Esophagus mucosa (tissue), 1 donor: ENCODE measurements at regions not wholly inside any gene's neighbourhood (a gene's known extent, or its start where the extent isn't known, plus 50 kb on each side); places are given as distances from the start of the nearest gene placed in this dataset.
"Not testable (repeated sequence)": the region's sequence is repeated elsewhere in the genome, so short reads cannot be mapped to it uniquely, and the experiment has no call there.

Experiments
- ATAC-seq: fragments of 200-7000 bp; cut with Tn5 transposase; one replicate; pipeline ENCODE4 v1.9.1; 2020
- donor health status: DM: yes; HTN: yes; CAD: no.

DNA sequence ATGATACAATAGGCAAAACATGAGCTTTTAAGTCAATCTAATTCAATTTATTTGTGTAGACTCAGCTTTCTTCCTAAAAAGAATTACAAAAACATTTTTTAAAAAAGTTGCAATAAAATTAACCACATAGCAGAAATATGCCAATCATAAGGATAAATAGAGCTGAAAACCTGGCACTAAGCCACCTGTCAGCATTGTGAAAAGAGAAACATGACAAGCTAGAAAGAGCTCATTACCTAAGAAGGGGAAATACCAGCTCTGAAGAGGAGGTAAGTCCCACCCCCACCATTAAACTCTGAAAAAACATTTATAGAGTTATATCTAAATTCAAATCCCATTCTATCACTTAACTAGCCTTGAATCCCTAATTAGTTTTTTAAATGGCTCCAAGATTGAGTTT, 372.9 kb downstream of the OSTF1 start:
- ATAC-seq: no peak

DNA sequence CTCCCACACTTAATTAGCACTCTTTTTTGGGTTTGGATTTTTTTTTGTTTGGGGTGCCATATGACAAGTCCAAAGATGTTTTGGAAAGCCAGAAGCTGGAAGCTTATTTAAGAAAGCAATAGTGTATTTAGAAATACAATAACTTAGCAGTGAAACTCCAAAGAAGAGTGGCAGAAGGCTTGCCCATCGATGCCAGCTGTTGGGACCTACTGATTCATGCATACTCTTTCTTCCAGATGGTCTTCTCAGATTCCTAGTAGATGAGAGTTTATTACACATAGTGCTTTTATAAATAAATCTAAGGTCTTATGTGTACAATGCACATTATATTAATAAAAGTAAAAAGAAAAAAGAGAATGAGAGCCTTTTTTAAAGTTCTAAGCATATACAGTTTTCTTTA, 374.6 kb downstream of the OSTF1 start:
- ATAC-seq: no peak

DNA sequence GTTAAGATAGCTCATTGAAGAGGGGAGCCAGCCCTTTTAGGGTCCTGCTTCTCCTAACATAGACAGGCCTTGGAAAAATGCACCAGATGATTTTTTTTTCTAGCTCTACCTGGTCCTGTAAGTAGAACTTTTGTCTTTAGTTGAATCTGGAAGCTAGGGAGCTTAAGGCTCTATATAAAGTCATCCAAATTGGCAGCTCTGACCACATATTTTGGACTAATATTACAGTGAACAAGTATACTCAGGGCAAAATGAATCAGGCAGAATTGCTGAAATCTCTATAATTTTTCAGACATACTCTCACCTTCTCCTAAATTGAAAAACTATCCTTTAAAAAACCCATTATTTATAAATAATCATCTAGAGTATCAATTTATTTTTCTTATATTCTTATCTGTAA, 375.6 kb downstream of the OSTF1 start:
- no peak for ATAC-seq

DNA sequence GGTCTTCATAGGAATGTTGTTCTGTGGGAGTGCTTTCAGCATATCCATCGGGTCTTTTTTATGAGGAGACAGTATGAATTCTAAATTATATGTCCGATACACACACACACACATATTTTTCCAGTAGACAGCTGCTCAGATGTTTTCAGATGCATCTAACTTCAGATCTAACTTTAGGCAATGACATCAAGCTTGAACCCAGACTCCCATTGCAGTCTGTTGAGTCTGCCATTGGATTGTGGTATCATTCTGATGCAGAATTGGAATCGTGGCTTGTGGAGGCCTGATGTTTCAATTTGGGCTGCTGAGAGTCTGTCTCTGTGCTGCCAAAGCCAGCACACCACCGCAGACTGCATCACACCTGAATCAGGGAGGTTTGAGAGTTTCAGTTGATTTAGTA, 376.4 kb downstream of the OSTF1 start:
- ATAC-seq: no peak

DNA sequence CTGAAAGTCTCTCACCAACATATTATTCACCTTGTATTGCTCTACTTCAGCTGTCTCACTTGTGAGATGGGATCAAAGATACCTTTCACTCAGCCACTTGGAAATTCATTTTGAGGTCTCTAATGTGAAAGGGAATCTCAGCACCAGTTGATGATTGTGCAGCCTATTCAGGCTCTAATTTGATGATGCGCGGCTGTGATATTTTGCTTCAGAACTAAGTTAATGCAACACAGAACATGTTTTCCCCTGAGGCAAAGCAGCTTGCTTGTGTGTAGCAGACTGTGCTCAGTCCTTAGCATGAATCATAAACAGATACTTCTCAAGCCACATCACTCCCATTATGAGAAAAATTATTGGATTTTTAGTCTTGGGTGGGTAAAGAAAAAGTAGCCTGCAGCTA, 378.8 kb downstream of the OSTF1 start:
- ATAC-seq: no peak

DNA sequence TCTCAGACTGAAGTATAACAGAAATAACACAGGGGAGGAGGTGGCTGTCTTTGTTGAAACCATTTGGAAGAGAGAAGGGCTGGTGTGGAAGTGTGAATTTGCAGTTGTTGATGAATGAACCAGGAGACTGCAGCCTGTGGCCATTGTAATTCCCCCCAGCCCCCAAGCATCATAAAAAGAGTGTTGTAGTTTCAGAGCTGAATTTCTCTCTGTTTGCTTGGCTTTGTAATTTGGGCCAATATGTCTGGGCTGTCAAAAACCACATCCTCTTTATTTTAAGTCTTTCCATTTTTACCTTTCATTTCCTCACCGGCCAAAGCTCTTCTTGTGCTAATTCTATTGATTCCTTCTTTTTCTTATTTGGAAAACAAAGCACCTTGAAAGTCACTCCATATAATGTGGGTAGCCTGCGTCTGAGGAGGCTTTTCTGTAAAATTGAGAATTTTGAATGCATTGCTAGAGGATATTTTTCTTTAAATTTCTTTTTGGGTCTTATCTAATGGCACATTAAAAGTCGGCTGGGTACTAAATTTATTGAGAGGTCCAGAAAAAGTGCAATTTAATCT, 383.3 kb downstream of the OSTF1 start:
- ATAC-seq: no peak

DNA sequence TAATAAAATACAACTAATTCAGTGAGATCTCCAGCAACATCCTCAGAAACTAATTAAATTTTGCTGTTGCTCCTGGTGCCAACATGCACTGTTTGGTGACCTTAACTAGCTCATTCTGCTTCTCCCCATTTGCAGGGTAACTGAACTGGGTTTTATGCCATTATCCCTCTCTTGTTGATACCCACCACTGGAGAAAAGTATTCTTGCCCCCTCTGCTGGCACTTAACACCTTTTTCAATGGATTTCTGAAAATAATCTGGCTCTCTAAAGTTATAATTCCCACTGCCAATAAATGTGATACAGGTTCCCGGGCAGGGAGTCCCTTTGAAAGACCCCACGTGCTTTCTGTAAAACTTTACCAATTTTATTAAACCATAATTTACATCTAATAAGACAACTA, 394.3 kb downstream of the OSTF1 start:
- ATAC-seq: no peak

DNA sequence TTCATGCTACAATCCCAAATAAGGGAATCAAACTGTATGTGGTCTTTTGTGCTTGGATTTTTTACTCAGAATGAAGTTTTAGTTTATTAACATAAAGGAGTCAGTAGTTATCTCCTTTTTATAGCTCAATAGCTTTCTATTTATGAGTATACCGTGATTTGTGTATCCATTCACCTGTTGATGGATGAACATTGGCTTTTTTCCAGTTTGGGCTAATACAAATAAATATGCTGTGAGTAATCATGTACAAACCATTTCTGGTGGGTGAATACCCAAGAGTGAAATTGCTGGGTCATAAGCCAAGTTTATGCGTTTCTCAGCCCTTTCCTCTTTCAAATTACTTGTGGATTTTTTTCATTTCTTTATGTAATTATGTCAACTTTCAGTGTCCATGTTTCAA, 395.3 kb downstream of the OSTF1 start:
- no peak for ATAC-seq

DNA sequence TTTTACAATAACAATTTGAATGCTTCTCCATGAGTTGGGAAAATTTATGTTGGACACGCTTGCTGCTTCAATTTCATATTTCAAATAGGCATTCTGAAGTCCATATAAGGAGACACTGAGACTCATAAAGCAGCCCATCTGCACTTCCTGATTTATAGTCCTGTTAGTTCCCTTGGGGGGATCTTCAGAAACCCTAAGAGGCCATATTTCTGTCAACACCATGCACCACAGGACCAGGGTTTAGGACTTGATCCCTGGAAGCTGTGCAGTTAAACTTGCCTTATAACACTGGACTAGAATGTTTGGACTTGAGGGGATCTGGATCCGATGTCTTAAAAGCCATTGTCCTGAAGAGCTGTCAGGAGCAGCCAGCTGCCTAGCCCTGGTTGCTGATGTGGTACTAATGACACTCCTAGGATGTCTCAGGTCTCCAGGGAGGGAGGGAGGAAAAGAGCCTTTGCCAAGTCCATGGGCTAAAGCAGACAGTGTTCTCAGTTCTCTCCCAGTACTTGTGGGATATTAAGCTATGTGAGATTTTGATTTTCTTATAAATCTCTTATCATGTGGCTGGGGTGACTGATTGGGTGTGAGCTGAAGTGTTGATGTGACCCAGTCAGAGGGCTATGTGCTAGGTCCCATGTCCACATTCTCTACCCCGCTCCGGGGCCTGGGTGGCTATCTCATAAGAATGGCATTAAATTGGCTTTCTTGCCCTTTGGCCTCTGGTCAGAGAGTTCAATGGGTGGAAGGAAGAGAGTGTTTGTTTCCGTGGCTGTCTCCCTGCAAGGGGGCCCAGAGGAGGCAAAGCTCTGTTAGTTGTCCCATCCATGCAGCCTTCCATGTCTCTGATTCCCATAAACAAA, 399.8 kb downstream of the OSTF1 start:
- ATAC-seq: no peak

DNA sequence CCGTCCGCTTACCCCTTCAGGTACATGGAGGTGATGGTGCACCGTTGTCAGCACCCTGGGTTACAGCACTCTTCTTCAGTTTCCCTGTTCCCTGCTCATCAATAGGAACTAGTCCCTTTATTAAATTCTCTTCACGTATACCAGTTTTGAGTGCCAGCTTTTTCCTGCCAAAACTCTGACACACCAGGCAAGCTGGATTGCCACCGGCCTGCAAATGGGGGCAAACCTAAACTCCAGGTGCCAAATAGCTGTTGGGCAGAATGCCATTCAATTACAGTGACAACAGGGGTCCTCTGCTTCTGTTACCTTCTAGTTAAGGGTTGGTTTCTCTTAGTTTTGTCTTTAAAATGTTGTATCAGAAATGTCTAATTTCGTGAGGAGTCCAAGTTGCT, 400.4 kb downstream of the OSTF1 start:
- no peak for ATAC-seq

DNA sequence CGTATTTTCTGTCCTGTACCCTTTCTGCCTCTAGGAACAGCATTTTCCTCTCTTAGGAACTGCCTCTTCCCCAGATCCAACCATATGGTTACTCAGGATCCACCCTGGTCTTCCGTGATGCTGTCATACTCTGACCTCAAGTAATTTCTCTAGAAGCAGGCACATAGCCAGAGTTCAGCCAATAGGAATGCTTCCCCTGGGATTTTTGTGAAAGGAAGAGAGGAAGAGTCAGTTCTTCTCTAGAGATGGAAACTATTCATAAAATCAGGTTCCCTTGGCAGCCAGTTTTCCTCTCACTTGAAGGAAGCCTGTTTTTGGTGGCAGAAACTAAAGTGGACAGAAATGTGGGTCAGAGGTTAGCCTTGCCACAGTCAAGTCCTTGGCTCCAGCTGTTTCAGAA, 400.1 kb upstream of the PCSK5 start:
- no peak for ATAC-seq

DNA sequence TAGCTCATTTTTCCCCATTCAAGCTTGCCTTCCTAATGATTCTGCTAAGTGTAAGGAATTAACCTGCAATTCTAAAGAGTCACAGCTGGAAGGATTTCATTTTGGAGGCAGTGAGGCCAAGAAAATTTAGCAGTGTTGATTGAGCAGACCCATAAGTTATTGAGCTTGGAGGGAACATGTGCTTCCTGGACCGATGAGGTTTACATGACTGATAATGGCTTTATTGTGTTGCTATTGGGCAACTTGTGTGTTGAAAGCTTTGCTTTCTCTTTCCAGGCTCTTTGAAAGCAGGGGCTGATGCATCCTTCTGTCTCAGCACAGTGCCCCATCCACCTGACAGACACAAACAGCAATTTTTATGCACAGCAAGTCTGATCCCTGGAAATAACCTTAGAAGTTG, 398.9 kb upstream of the PCSK5 start:
- ATAC-seq: no peak

DNA sequence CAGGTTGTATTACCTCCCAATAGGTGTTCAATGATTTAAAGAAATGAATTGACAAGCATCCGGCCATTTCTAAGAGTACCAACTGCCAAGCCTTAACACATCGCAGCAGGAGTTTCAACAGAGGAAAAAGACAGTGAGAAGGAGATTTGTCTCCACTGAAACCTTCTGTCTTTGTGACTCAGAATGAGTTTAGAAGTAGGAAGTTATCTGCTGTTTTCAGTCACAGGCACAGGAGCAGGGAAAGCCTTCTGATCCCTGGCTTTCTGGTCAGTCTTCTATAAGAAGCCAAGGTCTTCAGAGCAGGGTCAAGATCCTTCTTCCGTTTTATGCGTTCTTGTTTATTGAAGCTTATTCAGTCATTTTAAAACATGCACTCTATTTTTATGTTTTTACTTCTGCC, 390.7 kb upstream of the PCSK5 start:
- no peak for ATAC-seq

DNA sequence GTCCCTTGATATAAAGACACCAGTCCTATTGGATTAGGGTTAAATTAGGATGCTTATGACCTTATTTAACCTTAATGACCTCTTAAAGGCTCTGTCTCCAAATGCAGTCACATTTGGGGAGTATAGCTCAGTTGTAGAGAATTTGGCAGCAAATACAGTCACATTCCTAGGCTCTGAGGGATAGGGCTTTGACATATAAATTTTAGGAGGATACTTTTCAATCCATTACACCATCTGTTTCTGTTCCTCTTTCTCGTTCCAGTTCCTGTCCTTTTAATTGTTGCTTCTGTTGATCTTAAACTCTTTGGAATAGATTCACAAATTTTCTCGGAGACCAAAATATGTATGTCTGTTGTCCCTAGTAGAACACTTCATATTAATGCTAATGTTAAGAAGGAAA, 390.0 kb upstream of the PCSK5 start:
- ATAC-seq: no peak

DNA sequence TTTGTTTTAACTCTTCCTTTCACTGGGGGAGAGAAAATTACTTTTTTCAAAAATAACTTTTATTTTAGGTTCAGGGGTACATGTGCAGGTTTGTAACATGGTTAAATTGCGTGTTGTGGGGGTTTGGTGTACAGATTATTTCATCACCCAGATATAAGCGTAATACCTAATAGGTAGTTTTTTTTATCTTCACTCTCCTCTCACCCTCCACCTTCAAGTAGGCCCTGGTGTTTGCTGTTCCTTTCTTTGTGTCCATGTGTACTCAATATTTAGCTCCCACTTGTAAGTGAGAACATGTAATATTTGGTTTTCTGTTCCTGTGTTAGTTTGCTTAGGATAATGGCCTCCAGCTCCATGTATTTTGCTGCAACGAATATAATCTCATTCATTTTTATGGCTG, 389.5 kb upstream of the PCSK5 start:
- not testable (repeated sequence) for ATAC-seq

DNA sequence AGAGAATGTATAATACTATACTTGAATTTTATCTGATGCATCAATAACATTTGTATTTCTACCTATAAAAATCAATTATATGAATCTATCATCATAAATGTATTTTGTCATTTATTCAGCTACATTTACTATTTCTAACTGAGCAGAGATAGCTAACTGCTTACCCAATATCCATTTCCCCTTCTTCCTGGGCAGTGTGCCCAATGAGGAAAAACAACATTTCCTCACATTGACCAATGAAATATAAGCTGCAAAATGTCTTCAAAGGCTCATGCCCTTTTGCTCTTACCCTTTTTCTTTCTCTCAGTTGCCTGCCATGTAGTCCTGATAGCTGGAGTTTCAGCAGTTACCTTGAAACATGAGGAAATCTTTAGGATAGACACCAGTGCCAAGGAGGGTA, 385.8 kb upstream of the PCSK5 start:
- no peak for ATAC-seq

DNA sequence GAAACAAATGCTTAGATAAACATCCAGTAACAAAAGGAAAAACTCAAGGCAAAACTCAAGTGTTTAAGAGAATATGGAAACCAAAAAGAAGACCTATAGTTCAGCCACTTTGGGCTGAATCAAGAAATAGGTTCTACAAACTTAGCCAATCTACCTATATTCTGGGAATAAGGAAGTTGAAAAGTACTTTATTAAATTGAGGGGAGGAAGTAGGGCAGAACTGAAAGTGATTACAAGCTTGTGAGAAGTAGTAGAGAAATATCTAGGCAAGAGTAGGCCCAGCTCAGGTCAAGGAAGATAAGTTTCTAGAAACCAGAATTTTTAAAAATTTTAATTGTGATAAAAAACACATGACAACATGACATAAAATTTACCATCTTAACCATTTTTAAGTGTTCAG, 384.8 kb upstream of the PCSK5 start:
- no peak for ATAC-seq

DNA sequence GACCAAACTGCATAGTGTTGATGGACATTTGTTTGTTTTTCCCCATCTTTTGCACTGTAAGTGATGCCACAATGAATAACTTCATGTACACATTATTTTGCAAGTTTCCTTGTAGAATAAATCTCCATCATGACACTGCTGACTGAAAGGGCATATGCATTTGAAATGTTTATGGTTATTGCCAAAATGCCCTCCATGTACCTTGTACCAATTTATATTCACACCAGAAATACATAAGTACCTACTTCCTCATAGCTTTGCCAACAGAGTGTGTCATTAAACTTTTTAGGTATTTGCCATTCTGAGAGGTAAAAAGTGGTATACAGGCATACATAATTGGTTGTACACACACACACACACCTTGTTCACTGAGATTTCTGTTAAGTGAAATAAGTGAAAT, 361.0 kb upstream of the PCSK5 start:
- no peak for ATAC-seq

DNA sequence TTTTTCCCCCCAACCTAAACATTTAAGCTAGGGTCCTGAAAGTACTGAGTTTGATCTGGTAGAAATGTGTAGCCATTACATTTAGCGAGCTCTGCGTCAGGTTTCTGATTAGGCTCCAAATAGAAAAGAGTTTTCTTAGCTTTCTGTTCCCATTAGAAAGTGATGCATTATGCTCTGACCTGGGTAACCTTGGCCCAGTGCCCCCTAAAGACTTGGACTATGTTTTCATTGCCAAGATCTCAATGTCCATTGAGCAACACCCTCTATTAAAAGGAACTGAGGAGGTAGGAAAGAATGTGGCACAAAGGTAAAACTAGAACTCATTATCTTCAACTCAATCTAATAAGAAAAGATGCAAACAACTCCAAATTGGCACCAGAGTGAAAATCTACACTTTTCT, 358.9 kb upstream of the PCSK5 start:
- no peak for ATAC-seq

DNA sequence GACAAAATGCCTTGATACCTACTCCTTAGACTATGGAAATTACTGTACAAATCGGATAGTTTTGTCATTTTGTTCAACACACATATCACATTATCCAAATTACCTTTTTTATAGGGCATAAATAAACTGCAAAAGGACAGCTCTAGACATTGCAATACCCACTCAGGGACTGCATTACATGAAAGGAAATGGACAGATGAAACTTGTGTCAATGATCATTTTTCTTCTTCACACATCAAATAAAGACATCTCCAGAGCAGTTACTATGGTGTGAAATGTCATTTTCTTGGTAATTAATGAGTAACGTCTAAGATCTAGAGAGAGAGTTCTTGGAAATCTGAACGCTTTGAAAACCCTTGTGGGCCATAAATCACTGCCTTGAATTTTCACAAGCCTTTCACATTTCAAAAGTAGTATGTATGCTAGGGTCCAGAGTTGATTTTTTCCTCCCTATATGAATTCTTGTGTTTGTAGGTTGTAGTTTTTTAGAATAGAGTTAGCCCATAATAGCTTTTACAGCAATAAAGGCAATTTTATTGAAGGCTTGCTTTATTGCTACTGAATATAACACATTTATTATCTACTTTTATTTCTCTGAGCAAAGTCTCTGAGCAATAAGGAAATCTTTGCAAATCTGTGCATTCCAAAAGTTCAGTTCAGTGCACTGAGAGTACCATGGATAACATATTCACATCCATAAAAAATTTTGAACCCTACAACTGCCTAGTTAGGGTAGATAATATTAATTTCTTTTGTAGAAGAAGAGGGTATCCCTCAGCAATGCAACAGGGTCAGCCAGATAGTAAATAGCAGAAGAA, 358.0 kb upstream of the PCSK5 start:
- no peak for ATAC-seq

DNA sequence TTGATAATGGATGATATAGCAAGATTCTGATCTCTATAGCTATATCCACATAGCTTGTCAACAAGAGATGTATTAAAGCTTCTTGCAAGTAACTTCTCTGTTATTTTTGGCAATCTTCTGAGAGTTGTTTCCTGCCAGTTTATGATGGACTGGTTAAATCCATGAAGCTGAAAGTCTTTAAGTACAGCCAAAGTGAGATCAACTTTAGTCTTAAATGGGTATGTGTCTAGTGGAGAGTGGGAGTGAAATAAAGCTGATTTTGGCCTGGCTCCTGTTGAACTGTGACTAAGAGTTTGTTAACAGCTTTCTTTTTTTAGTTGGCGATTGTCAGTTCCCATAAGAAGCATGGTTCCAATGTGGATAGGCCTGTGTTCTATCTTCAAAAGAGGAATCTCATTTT, 350.9 kb upstream of the PCSK5 start:
- ATAC-seq: no peak

DNA sequence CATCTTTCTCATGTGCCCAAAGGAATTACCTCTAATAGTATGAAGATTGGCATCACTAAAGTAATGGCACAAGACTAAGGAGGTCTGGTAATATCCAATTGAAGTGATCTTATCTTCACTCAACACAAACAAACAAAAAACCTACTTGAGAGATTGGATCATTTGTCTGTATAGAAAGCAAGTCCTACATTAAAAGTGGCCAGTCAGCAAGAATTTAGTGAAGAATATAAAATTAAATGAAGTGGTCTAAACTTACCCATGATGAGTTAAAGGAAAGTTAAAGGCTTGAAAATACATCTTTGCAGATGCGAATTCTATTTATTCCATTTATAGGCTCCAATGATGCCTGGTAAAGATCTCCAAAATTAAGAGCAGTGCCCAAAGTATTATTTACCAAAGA, 350.3 kb upstream of the PCSK5 start:
- ATAC-seq: no peak

DNA sequence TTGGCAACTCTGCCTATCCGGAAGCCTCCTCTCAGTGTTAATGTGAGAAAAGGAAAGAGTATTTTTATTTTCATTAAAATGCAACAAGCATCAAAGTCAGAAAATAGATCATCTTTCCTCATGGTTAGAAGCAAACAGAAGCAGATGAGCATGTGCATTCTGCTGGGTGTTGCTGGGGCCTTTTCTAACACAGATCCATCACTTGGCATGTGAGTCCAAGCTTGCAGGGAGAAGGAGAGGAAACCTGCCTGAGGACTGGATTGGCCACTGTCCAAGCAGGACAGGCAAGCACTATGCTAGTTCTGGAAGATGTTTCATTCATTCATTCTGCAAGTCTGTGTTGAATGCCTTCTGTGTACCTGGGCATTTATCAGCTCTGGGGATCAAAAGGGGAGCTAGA, 348.7 kb upstream of the PCSK5 start:
- ATAC-seq: no peak

DNA sequence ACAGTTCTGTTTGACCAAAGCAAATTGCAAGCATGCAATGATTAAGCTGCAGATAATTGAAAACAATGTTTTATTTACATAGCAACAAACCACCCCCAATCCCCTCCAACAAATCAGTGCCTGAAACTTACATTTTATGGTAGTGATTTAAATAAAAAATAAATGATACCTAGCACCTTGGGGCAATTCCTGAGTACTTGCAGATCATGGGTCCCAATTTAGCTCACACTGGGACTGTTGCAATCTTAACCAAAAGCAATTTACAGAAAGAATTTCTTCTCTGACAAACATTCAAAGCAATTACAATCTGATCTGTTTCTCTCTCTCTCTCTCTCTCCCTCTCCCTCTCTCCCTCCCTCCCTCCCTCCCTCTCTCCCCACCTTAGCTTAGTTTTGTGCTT, 345.7 kb upstream of the PCSK5 start:
- no peak for ATAC-seq
